ENCODE measurements at regions not wholly inside any gene's neighbourhood (a gene's known extent, or its start where the extent isn't known, plus 50 kb on each side); places are given as distances from the start of the nearest gene placed in this dataset.

- H2AFZ ChIP-seq (ENCODE audit: low read depth, low read length, poor library complexity, severe bottlenecking), result no peak overlapping the region
These were observed 106.2 kb upstream of the CELF2 start for GRCh38 chr10:10911471-10911921.

More at GRCh38 chr10:10911471-10911921, 106.2 kb upstream of the CELF2 start:
- Histone ChIP-seq H3K9me2 (ENCODE audit: insufficient read depth) (no peaks in the 10 kb centered on the region), H3K4me1 (ENCODE audit: control insufficient read depth in 1 of 2, insufficient read depth in 2 of 2, low read length in 2 of 2) (no peaks in the 10 kb centered on the region), H3K4me2 (ENCODE audit: low read length) (no peak overlapping the region), H3K36me3 (ENCODE audit: control insufficient read depth in 1 of 2, insufficient read depth in 2 of 2, low read length in 2 of 2) (no peaks in the 10 kb centered on the region), H3K4me3 (replicated peaks in 1 of 2; ENCODE audit: low read depth in 1 of 2, low read length in 2 of 2) (no peak overlapping the region), H3K9ac (ENCODE audit: low read length) (no peak overlapping the region), H3K27ac (ENCODE audit: low read depth, low read length) (no peak overlapping the region), H3K27me3 (ENCODE audit: insufficient read depth, low read length) (no peaks in the 10 kb centered on the region), H3K79me2 (ENCODE audit: insufficient read depth, low read length) (no peaks in the 10 kb centered on the region), H4K20me1 (ENCODE audit: insufficient read depth) (no peaks in the 10 kb centered on the region), H3K9me3 (ENCODE audit: control insufficient read depth in 1 of 2, insufficient read depth in 1 of 2, low read depth in 1 of 2, low read length in 2 of 2) (peaks cover 0 to 8% of the 10 kb centered on the region in 2 experiments; a peak in 2 of 4 replicates)
- RAD21 ChIA-PET (ENCODE audit: low non-redundant PET in 1 of 2, low total read pairs in 2 of 2, uncharacterized antibody in 2 of 2, unreplicated experiment in 2 of 2), result no interaction called here
- DNase-seq (ENCODE audit: low read depth, low spot score) (no peak), ATAC-seq (no peak)
- intact Hi-C loops (cut with micrococcal nuclease), result no loop called here
- POLR2A ChIA-PET, result no interaction called here
- CTCF ChIA-PET, result no interaction called here
- BruUV-seq (replicated peaks), result no TSS peak
- TF ChIP-seq ELF1 (IDR thresholded peaks at IDR 0.05; ENCODE audit: borderline replicate concordance, low read depth) (no peak), SRF (IDR thresholded peaks at IDR 0.05; ENCODE audit: low read depth) (no peak), CEBPB (IDR thresholded peaks at IDR 0.05; ENCODE audit: low read depth) (no peak), ZFX (IDR thresholded peaks at IDR 0.05) (peak; percentile 27; the same call in 1 of the 2 replicates), POLR2AphosphoS5 (IDR thresholded peaks at IDR 0.05; ENCODE audit: low read depth, low read length) (no peak), CBX3 (IDR thresholded peaks at IDR 0.05; ENCODE audit: low read depth) (no peak), TCF7L2 (IDR thresholded peaks at IDR 0.05; ENCODE audit: borderline replicate concordance, extremely low read depth, insufficient read depth, insufficient read length) (peak; percentile 63), CTCF (IDR thresholded peaks at IDR 0.05 in 2 of 3, conservative IDR thresholded peaks at IDR 0.05 in 1 of 3; ENCODE audit: borderline replicate concordance in 1 of 3, insufficient read depth in 1 of 3, low read depth in 2 of 3, low read length in 2 of 3) (no peak), RAD21 (IDR thresholded peaks at IDR 0.05; ENCODE audit: low read depth) (no peak), ZNF274 (IDR thresholded peaks at IDR 0.05; ENCODE audit: low read depth, low read length) (no peak), ATF3 (IDR thresholded peaks at IDR 0.05) (no peak)

Data from HCT116 (cell line).